ENCODE measurements at regions not wholly inside any gene's neighbourhood (a gene's known extent, or its start where the extent isn't known, plus 50 kb on each side); places are given as distances from the start of the nearest gene placed in this dataset.

DNA sequence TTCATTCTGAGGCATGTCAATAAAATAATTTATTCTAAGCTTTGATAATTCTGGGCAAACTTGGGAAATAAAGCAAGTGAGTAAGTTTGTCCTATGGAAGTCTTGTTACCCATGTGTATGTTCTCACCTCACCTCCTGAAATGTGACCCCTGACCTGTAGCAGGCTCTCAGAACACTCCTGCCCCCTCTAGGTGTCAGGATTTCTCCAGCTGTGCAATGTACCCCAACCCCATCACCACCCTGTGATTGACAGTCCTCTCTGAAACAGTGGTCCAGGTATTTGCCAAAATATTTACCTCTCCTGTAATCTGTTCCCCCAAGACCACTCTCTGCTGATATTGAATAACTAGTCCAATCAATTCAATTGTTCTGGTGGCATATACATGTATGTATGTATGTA, 122.6 kb upstream of the PTER start:
- no peaks in the 10 kb centered on the region for H3K9me3 Mint-ChIP-seq (ENCODE audit: insufficient read depth)
- ChIA-PET POLR2A (no interaction called here), CTCF (no interaction called here)
- H3K36me3 Mint-ChIP-seq (ENCODE audit: low read depth), result no peaks in the 10 kb centered on the region
- no peaks in the 10 kb centered on the region for H3K4me1 Mint-ChIP-seq (ENCODE audit: low read depth)
- H3K4me3 Mint-ChIP-seq, result no peak overlapping the region
- no peak for ATAC-seq
- no peak for DNase-seq
- no peaks in the 10 kb centered on the region for H3K27me3 Mint-ChIP-seq (ENCODE audit: low read depth)
- H3K27ac Mint-ChIP-seq, result no peak overlapping the region

DNA sequence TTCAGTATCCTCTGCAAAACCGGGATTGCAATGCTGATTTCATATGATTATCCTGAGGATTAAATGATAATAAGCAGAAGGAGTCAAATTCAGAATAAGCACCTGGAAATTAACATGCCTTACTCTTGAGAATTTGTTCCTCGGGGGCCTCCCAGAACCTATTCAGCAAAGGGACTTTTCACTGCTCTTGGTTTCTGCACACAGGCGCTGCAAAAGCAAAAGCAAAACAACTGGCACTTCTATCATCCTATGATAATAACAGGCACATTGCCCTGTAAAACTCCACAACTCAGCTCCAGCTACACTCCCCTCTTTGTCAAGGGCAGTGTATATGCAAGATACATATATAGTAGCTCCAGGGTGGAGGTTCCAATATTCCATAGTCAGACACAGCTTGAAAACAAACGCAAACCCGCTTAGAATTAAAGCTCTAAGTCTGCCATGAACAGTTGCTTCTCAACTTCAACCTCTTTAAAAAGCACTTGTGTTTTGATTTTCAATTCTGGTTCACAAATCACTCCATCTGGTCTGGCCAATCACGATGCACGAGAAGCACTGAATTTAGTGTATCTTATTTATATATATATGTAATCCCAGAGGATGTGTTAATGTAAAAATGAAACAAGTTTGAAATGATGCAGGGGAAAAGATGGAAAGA, 119.9 kb upstream of the PTER start:
- POLR2A ChIA-PET, result no interaction called here
- ATAC-seq (no peak), DNase-seq (no peak)
- Mint-ChIP-seq H3K36me3 (ENCODE audit: low read depth) (no peaks in the 10 kb centered on the region), H3K9me3 (ENCODE audit: insufficient read depth) (no peaks in the 10 kb centered on the region), H3K4me3 (no peak overlapping the region), H3K4me1 (ENCODE audit: low read depth) (no peaks in the 10 kb centered on the region), H3K27ac (no peak overlapping the region), H3K27me3 (ENCODE audit: low read depth) (no peaks in the 10 kb centered on the region)
- CTCF ChIA-PET, result no interaction called here

DNA sequence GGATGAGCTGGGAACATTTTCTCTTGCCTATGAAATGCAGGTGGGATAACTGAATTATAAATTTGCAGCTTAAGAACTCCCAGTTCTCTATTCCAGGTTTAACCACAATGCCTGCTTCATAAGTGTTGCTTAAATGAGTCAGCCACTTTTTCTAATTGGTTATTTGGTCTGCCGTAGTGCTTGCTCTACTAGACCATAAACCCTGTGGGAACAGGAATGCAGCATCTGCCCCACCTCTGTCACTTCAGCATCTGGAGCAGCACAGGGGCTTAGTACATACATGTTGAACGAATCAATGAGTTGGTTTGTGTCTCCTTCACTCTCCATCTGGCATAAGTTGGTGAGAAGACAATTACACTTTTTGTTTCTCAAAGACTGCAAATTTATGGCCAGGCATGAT, 95.2 kb upstream of the PTER start:
- Mint-ChIP-seq H3K27ac (no peak overlapping the region), H3K4me3 (no peak overlapping the region), H3K36me3 (ENCODE audit: low read depth) (no peaks in the 10 kb centered on the region), H3K9me3 (ENCODE audit: insufficient read depth) (no peaks in the 10 kb centered on the region), H3K27me3 (ENCODE audit: low read depth) (peaks cover 6% of the 10 kb centered on the region), H3K4me1 (ENCODE audit: low read depth) (no peaks in the 10 kb centered on the region)
- DNase-seq, result no peak
- ChIA-PET CTCF (no interaction called here), POLR2A (no interaction called here)
- ATAC-seq, result no peak

GRCh38 chr10:16348891-16349290, 87.9 kb upstream of the PTER start:
- no peak overlapping the region for H3K4me3 Mint-ChIP-seq
- no peak overlapping the region for H3K27ac Mint-ChIP-seq
- no peaks in the 10 kb centered on the region for H3K27me3 Mint-ChIP-seq (ENCODE audit: low read depth)
- ChIA-PET CTCF (no interaction called here), POLR2A (no interaction called here)
- no peaks in the 10 kb centered on the region for H3K4me1 Mint-ChIP-seq (ENCODE audit: low read depth)
- DNase-seq, result no peak
- ATAC-seq, result no peak
- no peaks in the 10 kb centered on the region for H3K36me3 Mint-ChIP-seq (ENCODE audit: low read depth)
- H3K9me3 Mint-ChIP-seq (ENCODE audit: insufficient read depth), result no peaks in the 10 kb centered on the region

DNA sequence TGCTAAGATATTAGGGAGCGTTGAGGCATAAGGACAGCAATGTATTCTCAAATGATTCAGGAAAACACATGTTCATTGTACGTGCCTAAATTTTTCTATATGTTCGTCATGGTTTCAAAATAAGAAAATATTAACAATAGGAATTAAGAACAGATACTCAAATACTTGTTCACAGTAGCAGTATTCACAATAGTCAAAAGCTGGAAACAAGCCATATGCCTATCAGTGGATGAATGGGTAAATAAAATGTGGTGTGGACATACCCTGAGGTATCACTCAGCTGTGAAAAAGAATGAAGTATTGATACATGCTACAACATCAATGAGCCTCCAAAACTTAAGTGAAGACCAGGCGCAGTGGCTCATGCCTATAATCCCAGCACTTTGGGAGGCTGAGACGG, 84.7 kb upstream of the PTER start:
- ChIA-PET CTCF (no interaction called here), POLR2A (no interaction called here)
- no peaks in the 10 kb centered on the region for H3K9me3 Mint-ChIP-seq (ENCODE audit: insufficient read depth)
- H3K27me3 Mint-ChIP-seq (ENCODE audit: low read depth), result no peaks in the 10 kb centered on the region
- H3K4me1 Mint-ChIP-seq (ENCODE audit: low read depth), result no peaks in the 10 kb centered on the region
- no peak overlapping the region for H3K4me3 Mint-ChIP-seq
- no peaks in the 10 kb centered on the region for H3K36me3 Mint-ChIP-seq (ENCODE audit: low read depth)
- DNase-seq, result no peak
- H3K27ac Mint-ChIP-seq, result no peak overlapping the region
- ATAC-seq, result no peak

DNA sequence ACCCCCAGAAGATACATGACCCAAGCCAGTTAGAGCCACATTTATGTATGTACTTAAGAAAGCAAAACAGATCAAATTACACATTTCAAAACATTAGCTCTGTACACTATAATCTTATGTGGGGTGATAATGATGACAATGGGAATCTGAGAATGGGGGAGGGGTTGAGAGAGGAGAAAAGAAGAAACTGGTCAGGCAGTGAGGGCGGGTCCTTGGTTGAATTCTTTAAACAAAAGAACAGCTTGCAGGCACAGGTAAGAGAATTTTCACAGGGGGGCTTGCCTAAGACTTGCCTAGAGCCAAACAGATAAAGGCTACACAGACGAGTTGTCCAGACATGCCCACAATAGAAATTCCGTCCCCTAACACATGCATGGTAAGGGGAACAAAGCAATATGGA, 76.8 kb upstream of the PTER start:
- no peak overlapping the region for H3K4me3 Mint-ChIP-seq
- no peaks in the 10 kb centered on the region for H3K9me3 Mint-ChIP-seq (ENCODE audit: insufficient read depth)
- CTCF ChIA-PET, result no interaction called here
- no peak overlapping the region for H3K27ac Mint-ChIP-seq
- no peaks in the 10 kb centered on the region for H3K4me1 Mint-ChIP-seq (ENCODE audit: low read depth)
- DNase-seq, result no peak
- no peaks in the 10 kb centered on the region for H3K36me3 Mint-ChIP-seq (ENCODE audit: low read depth)
- no peak for ATAC-seq
- POLR2A ChIA-PET, result no interaction called here
- H3K27me3 Mint-ChIP-seq (ENCODE audit: low read depth), result no peaks in the 10 kb centered on the region

GRCh38 chr10:16360425-16360824, 76.4 kb upstream of the PTER start:
- H3K4me3 Mint-ChIP-seq, result no peak overlapping the region
- POLR2A ChIA-PET, result no interaction called here
- H3K36me3 Mint-ChIP-seq (ENCODE audit: low read depth), result no peaks in the 10 kb centered on the region
- no peak overlapping the region for H3K27ac Mint-ChIP-seq
- ATAC-seq (no peak), DNase-seq (no peak)
- H3K4me1 Mint-ChIP-seq (ENCODE audit: low read depth), result no peaks in the 10 kb centered on the region
- CTCF ChIA-PET, result no interaction called here
- H3K9me3 Mint-ChIP-seq (ENCODE audit: insufficient read depth), result no peaks in the 10 kb centered on the region
- H3K27me3 Mint-ChIP-seq (ENCODE audit: low read depth), result no peaks in the 10 kb centered on the region

DNA sequence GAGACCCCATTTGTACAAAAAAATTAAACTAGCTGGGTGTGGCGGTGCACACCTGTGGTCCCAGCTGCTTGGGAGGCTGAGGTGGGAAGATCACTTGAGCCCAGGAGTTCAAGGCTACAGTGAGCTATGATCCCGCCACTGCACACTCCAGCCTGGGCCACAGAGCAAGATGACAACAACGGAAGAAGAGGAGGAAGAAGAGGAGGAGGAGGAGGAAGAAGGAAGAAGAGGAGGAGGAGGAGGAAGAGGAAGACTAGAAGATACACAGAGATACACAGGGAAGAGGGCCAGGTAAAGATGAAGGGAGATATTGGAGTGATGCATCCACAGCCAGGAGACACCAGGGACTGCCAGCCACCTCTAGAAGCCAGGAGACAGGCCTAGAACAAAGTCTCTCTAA, 75.7 kb upstream of the PTER start:
- H3K4me3 Mint-ChIP-seq, result no peak overlapping the region
- no peaks in the 10 kb centered on the region for H3K36me3 Mint-ChIP-seq (ENCODE audit: low read depth)
- ChIA-PET CTCF (no interaction called here), POLR2A (no interaction called here)
- no peak overlapping the region for H3K27ac Mint-ChIP-seq
- no peak for ATAC-seq
- no peak for DNase-seq
- no peaks in the 10 kb centered on the region for H3K9me3 Mint-ChIP-seq (ENCODE audit: insufficient read depth)
- H3K4me1 Mint-ChIP-seq (ENCODE audit: low read depth), result no peaks in the 10 kb centered on the region
- H3K27me3 Mint-ChIP-seq (ENCODE audit: low read depth), result no peaks in the 10 kb centered on the region

GRCh38 chr10:16363741-16364140, 73.1 kb upstream of the PTER start:
- no peaks in the 10 kb centered on the region for H3K4me1 Mint-ChIP-seq (ENCODE audit: low read depth)
- no peak overlapping the region for H3K4me3 Mint-ChIP-seq
- DNase-seq, result no peak
- no peak for ATAC-seq
- no peaks in the 10 kb centered on the region for H3K36me3 Mint-ChIP-seq (ENCODE audit: low read depth)
- CTCF ChIA-PET, result no interaction called here
- no peak overlapping the region for H3K27ac Mint-ChIP-seq
- no peaks in the 10 kb centered on the region for H3K27me3 Mint-ChIP-seq (ENCODE audit: low read depth)
- H3K9me3 Mint-ChIP-seq (ENCODE audit: insufficient read depth), result no peaks in the 10 kb centered on the region
- POLR2A ChIA-PET, result no interaction called here

- no peaks in the 10 kb centered on the region for H3K4me1 Mint-ChIP-seq (ENCODE audit: low read depth)
- ATAC-seq, result no peak
- CTCF ChIA-PET, result no interaction called here
These were observed 69.1 kb upstream of the PTER start for GRCh38 chr10:16367621-16368292.

DNA sequence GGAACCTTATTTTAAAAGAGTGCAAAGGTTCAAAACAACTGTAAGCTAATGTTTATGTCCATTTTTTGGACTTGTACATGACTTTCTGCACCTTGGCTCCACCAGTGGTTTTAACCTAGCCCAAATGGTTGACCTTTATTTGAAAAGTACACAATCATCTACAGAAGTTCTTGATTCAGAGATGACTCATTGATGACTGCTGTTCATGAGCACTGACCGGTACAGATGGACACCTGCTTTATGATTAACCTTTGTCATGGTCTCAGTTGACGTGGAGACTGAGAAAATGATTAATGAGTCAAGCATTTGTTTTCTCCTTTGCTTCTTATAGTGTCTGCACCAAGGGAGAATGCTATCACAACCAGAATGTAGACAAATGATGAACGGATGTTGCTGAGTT, 55.7 kb upstream of the PTER start:
- H3K27ac Mint-ChIP-seq, result no peak overlapping the region
- H3K36me3 Mint-ChIP-seq (ENCODE audit: low read depth), result no peaks in the 10 kb centered on the region
- CTCF ChIA-PET, result no interaction called here
- no peaks in the 10 kb centered on the region for H3K9me3 Mint-ChIP-seq (ENCODE audit: insufficient read depth)
- peaks cover 3% of the 10 kb centered on the region for H3K27me3 Mint-ChIP-seq (ENCODE audit: low read depth)
- ATAC-seq (no peak), DNase-seq (no peak)
- POLR2A ChIA-PET, result no interaction called here
- no peak overlapping the region for H3K4me3 Mint-ChIP-seq
- H3K4me1 Mint-ChIP-seq (ENCODE audit: low read depth), result no peaks in the 10 kb centered on the region

More at GRCh38 chr10:16367621-16368292, 69.1 kb upstream of the PTER start:
- no peaks in the 10 kb centered on the region for H3K9me3 Mint-ChIP-seq (ENCODE audit: insufficient read depth)
- H3K36me3 Mint-ChIP-seq (ENCODE audit: low read depth), result no peaks in the 10 kb centered on the region
- H3K4me3 Mint-ChIP-seq, result no peak overlapping the region
- no peak for DNase-seq
- POLR2A ChIA-PET, result no interaction called here
- no peak overlapping the region for H3K27ac Mint-ChIP-seq
- peaks cover 1% of the 10 kb centered on the region for H3K27me3 Mint-ChIP-seq (ENCODE audit: low read depth)

GRCh38 chr10:16384021-16384420, 52.8 kb upstream of the PTER start:
- Mint-ChIP-seq H3K4me1 (ENCODE audit: low read depth) (no peaks in the 10 kb centered on the region), H3K36me3 (ENCODE audit: low read depth) (no peaks in the 10 kb centered on the region), H3K27me3 (ENCODE audit: low read depth) (peaks cover 5% of the 10 kb centered on the region), H3K27ac (no peak overlapping the region), H3K9me3 (ENCODE audit: insufficient read depth) (no peaks in the 10 kb centered on the region), H3K4me3 (no peak overlapping the region)
- DNase-seq (no peak), ATAC-seq (no peak)
- CTCF ChIA-PET, result no interaction called here
- POLR2A ChIA-PET, result no interaction called here

DNA sequence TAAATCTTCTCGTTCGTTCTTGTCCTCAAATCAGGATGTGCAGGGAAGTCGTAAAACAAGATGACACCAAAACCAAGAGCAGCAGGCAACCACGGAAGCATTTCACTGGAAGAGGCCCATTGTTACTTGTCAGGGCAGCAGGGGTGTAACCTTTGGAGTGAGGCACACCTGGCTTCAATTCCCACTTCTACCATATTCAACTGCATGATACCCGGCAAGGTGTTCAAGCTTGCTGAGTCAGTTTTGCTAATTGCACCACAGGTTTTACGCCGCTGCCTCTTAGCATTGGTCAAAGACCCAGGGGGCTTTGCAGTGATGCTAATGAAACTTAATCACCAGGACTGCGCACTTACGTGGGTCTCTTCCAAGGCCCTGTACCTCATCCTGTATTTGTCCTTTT, 50.0 kb upstream of the PTER start:
- ChIA-PET POLR2A (no interaction called here), CTCF (no interaction called here)
- Mint-ChIP-seq H3K27ac (no peak overlapping the region), H3K9me3 (ENCODE audit: insufficient read depth) (no peaks in the 10 kb centered on the region), H3K4me3 (no peak overlapping the region), H3K27me3 (ENCODE audit: low read depth) (peaks cover 5% of the 10 kb centered on the region), H3K4me1 (ENCODE audit: low read depth) (no peaks in the 10 kb centered on the region), H3K36me3 (ENCODE audit: low read depth) (no peaks in the 10 kb centered on the region)
- DNase-seq (no peak), ATAC-seq (no peak)

Data from activated CD8-positive, alpha-beta T cell treated with anti-CD3 and anti-CD28 coated beads, Interleukin-2, amount 10 ng/mL, durations not matched to agents 7 days and 5 days (primary cell).